Natural killer cell (primary cell): ENCODE measurements at regions not wholly inside any gene's neighbourhood (a gene's known extent, or its start where the extent isn't known, plus 50 kb on each side); places are given as distances from the start of the nearest gene placed in this dataset.

Experiments
- ATAC-seq, 3 donors: fragments of 150-1000 bp in 2 of 3; fragments of 200-7000 bp in 1 of 3; cut with Tn5 transposase; 1 replicate in 1 of 3; 2 replicates in 2 of 3; pipeline ENCODE4 v1.10.0; 2021; ENCODE audit warnings: mild to moderate bottlenecking in 2 of 3, moderate library complexity in 2 of 3
- DNase-seq, 2 donors: peaks; one replicate each; pipeline versions ENCODE4 v3.0.0 to v3.0.0-alpha.2; 2013 to 2021; ENCODE audit warnings: mixed read lengths in 1 of 2
- H3K27ac ChIP-seq: one replicate; pipeline ENCODE4 v1.5.1; 2013; ENCODE audit warnings: mild to moderate bottlenecking, low read length
- H3K27me3 ChIP-seq: one replicate; pipeline ENCODE4 v1.6.1; 2013; ENCODE audit warnings: low read length; ENCODE audit not compliant: control insufficient read depth, insufficient read depth
- H3K36me3 ChIP-seq: one replicate; pipeline ENCODE4 v1.6.1; 2013; ENCODE audit warnings: low read length; ENCODE audit not compliant: control insufficient read depth, insufficient read depth
- H3K4me1 ChIP-seq: one replicate; pipeline ENCODE4 v1.6.1; 2013; ENCODE audit warnings: low read length; ENCODE audit not compliant: control insufficient read depth, insufficient read depth
- H3K4me3 ChIP-seq: one replicate; pipeline ENCODE4 v1.5.1; 2013; ENCODE audit warnings: low read length
- H3K9me3 ChIP-seq: one replicate; pipeline ENCODE4 v1.6.1; 2013; ENCODE audit warnings: low read length; ENCODE audit not compliant: control insufficient read depth, insufficient read depth
- H3K27ac Mint-ChIP-seq, 2 donors: one replicate each; pipeline ENCODE4 v1.8.0; 2022; ENCODE audit warnings: mild to moderate bottlenecking in 2 of 2, mixed read lengths in 2 of 2, moderate library complexity in 1 of 2
- H3K27me3 Mint-ChIP-seq, 2 donors: one replicate each; pipeline ENCODE4 v1.8.0; 2022; ENCODE audit warnings: low read depth in 2 of 2, mixed read lengths in 2 of 2
- H3K36me3 Mint-ChIP-seq: one replicate; pipeline ENCODE4 v1.8.0; 2022; ENCODE audit warnings: mixed read lengths
- H3K4me1 Mint-ChIP-seq, 2 donors: one replicate each; pipeline ENCODE4 v1.8.0; 2022; ENCODE audit warnings: mixed read lengths in 2 of 2
- H3K4me3 Mint-ChIP-seq: one replicate; pipeline ENCODE4 v1.8.0; 2022; ENCODE audit warnings: mild to moderate bottlenecking, moderate library complexity, mixed read lengths
- H3K9me3 Mint-ChIP-seq, 2 donors: one replicate each; pipeline ENCODE4 v1.8.0; 2022; ENCODE audit warnings: mixed read lengths in 2 of 2
- WGBS: methylation state at CpG from one replicate; pipeline ENCODE4 v1.1.7; 2013; ENCODE audit warnings: missing lambda C conversion rate; ENCODE audit not compliant: insufficient coverage; 5-methylcytosine and 5-hydroxymethylcytosine counted together
- intact Hi-C: fragments of 100-400 bp; cut with micrococcal nuclease; formaldehyde crosslinking; loops from one replicate; pipeline ENCODE4 v1.14.2; 2022
- TF ChIP-seq, protein P1 (sequence below): fragments of 200-600 bp; IDR thresholded peaks from one replicate; pipeline ENCODE4 v1.8.0; 2022; ENCODE audit warnings: antibody characterized with exemption

DNA sequence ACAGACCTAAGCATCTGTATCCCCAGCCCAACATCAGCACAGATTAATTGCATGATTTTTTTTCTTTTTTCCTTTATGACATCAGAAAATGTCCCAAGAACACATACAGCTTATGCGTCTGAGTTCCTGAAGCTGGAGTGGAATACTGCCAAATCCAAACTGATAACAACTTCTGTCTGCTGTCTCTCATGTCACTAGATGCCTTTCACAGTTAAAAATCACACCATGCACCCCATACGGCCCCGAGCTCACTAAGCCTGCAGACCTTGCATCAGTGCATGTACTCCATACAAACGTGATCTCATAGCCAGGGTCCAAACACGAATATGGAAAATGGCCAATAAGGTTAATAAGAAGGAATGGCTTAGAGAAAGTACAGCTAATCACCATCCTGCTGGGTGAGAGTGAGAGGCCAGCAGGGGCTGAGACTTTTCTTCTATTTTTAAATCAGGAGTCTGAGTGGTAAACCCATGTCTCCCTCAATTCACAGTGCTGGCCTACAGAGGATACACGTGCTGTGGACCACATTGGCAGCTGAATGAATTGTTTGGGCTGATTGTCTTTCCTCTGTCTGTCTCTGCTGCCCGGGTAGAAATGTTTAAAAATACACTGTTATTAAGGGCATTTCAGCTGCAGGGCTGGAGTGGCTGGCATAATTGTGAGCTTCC is 350.6 kb upstream of the RAG2 start:
- DNase-seq: no peak
- Histone ChIP-seq H3K27ac (no peak overlapping the region), H3K9me3 (no peaks in the 10 kb centered on the region), H3K4me1 (no peaks in the 10 kb centered on the region), H3K4me3 (no peak overlapping the region), H3K36me3 (no peaks in the 10 kb centered on the region), H3K27me3 (no peaks in the 10 kb centered on the region)
- intact Hi-C loops: no loop called here
- TF ChIP-seq, protein P1, sequence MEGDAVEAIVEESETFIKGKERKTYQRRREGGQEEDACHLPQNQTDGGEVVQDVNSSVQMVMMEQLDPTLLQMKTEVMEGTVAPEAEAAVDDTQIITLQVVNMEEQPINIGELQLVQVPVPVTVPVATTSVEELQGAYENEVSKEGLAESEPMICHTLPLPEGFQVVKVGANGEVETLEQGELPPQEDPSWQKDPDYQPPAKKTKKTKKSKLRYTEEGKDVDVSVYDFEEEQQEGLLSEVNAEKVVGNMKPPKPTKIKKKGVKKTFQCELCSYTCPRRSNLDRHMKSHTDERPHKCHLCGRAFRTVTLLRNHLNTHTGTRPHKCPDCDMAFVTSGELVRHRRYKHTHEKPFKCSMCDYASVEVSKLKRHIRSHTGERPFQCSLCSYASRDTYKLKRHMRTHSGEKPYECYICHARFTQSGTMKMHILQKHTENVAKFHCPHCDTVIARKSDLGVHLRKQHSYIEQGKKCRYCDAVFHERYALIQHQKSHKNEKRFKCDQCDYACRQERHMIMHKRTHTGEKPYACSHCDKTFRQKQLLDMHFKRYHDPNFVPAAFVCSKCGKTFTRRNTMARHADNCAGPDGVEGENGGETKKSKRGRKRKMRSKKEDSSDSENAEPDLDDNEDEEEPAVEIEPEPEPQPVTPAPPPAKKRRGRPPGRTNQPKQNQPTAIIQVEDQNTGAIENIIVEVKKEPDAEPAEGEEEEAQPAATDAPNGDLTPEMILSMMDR: no peak
- Mint-ChIP-seq H3K36me3 (no peaks in the 10 kb centered on the region), H3K9me3 (peaks cover 3 to 4% of the 10 kb centered on the region in 2 donors), H3K4me1 (no peaks in the 10 kb centered on the region), H3K4me3 (no peak overlapping the region), H3K27me3 (peaks cover 0 to 3% of the 10 kb centered on the region in 2 donors), H3K27ac (no peak overlapping the region)
- no peak for ATAC-seq
- 56% methylated on average over 7 of the region's 7 CpGs for WGBS

DNA sequence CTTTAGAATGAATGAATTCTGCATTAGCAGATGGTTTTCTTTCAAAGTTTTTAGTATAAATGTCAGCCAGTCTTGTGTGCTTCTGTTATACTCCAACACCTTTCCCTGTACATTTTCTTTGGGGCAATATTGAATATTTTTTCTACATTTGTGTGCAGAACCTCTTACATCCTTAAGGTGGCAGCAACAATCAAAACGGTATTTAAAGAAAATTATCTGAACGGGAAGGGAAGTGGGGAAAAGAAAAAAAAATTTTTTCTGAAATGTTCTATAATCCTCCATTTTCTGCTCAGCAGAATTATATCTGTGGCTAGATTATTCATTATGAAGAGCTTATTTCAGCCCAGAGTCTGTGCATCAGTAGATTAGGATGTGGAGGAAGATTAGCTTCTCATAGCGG is 347.3 kb upstream of the RAG2 start:
- H3K9me3 Mint-ChIP-seq: no peaks in the 10 kb centered on the region
- no peaks in the 10 kb centered on the region for H3K36me3 Mint-ChIP-seq
- no peak overlapping the region for H3K27ac Mint-ChIP-seq
- Histone ChIP-seq H3K27ac (no peak overlapping the region), H3K36me3 (no peaks in the 10 kb centered on the region), H3K9me3 (no peaks in the 10 kb centered on the region), H3K27me3 (no peaks in the 10 kb centered on the region), H3K4me1 (no peaks in the 10 kb centered on the region), H3K4me3 (no peak overlapping the region)
- H3K4me1 Mint-ChIP-seq: no peaks in the 10 kb centered on the region
- WGBS: 82% methylated on average over 1 of the region's 3 CpGs
- H3K4me3 Mint-ChIP-seq: no peak overlapping the region
- H3K27me3 Mint-ChIP-seq: no peaks in the 10 kb centered on the region
- TF ChIP-seq, protein P1: no peak
- DNase-seq (no peak), ATAC-seq (no peak)
- intact Hi-C loops: no loop called here

DNA sequence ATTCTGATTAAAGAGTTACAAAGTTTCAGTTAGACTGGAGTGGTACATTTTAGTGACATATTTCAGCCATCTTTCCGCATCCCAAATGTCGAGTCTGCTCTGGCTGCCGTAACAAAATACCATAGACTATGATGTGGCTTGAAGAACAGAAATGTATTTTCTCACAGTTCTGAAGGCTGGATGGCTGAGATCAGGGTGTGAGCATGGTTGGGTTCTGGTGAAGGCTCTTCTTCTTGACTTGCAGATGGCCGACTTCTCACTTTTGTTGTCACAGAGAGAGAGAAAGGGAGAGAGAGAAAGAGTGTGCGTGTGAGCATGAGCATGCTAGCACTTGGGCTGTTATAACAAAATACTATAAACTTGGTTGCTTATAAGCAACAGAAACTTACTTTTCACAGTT is 335.4 kb upstream of the RAG2 start:
- H3K27ac ChIP-seq: no peak overlapping the region
- no peak overlapping the region for H3K4me3 ChIP-seq
- ATAC-seq (no peak), DNase-seq (no peak)
- no peaks in the 10 kb centered on the region for H3K36me3 ChIP-seq
- H3K27me3 ChIP-seq: no peaks in the 10 kb centered on the region
- intact Hi-C loops: no loop called here
- no peaks in the 10 kb centered on the region for H3K4me1 Mint-ChIP-seq
- H3K9me3 ChIP-seq: no peaks in the 10 kb centered on the region
- H3K27me3 Mint-ChIP-seq: no peaks in the 10 kb centered on the region
- no peaks in the 10 kb centered on the region for H3K4me1 ChIP-seq
- H3K9me3 Mint-ChIP-seq: peaks cover 0 to 2% of the 10 kb centered on the region in 2 donors
- no peak overlapping the region for H3K27ac Mint-ChIP-seq
- WGBS: 94% methylated on average over 4 of the region's 5 CpGs
- no peak overlapping the region for H3K4me3 Mint-ChIP-seq
- H3K36me3 Mint-ChIP-seq: no peaks in the 10 kb centered on the region
- TF ChIP-seq, protein P1: no peak

DNA sequence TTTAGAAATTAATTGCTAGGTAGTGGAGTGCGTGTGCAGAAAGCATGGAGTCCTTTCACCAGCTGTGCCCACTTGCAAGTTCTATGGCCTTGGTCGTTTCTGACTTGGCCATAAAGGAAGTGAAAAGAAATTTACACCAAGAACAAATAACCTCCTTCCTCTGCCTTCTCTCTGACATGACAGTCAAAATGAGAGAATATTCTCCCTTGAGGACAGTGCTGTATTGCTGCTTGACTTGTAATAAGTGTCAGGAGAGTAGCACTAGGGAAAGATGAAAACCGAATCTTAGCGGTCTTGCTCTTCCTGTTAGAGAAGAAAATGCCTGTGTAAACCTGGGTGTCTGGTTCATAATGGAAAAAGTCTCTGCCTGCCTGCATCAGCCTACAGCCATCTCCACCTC is 333.1 kb upstream of the RAG2 start:
- no peaks in the 10 kb centered on the region for H3K27me3 Mint-ChIP-seq
- no peak for DNase-seq
- ATAC-seq: no peak
- Histone ChIP-seq H3K4me1 (no peaks in the 10 kb centered on the region), H3K36me3 (no peaks in the 10 kb centered on the region), H3K9me3 (no peaks in the 10 kb centered on the region), H3K27me3 (no peaks in the 10 kb centered on the region), H3K27ac (no peak overlapping the region), H3K4me3 (no peak overlapping the region)
- intact Hi-C loops: no loop called here
- TF ChIP-seq, protein P1: no peak
- peaks cover 0 to 9% of the 10 kb centered on the region in 2 donors for H3K9me3 Mint-ChIP-seq
- H3K4me3 Mint-ChIP-seq: no peak overlapping the region
- WGBS: 97% methylated on average over 3 of the region's 4 CpGs
- H3K4me1 Mint-ChIP-seq: no peaks in the 10 kb centered on the region
- H3K36me3 Mint-ChIP-seq: no peaks in the 10 kb centered on the region
- no peak overlapping the region for H3K27ac Mint-ChIP-seq
